ENCODE measurements at regions not wholly inside any gene's neighbourhood (a gene's known extent, or its start where the extent isn't known, plus 50 kb on each side); places are given as distances from the start of the nearest gene placed in this dataset.
"Not testable (repeated sequence)": the region's sequence is repeated elsewhere in the genome, so short reads cannot be mapped to it uniquely, and the experiment has no call there.

DNA sequence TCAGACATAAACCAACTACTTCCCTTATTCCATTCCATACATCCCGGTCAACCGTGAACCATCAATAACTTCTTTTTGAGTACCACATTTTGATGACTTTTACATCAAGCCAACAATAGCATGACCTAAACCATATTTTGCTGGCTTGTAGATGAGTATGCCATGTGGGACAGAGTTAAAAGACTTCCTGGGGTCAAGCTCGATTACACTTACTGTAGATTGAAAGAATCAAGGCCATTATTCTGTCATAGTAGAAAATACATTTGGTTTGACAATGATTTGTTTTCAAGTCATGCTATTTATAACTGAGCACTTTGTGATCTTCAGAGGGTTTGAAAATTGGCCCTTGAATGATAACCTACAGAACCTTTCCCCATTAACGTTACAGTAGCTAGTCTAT lies 1086.9 kb upstream of the PCDH20 start:
- no peak for DNase-seq

DNA sequence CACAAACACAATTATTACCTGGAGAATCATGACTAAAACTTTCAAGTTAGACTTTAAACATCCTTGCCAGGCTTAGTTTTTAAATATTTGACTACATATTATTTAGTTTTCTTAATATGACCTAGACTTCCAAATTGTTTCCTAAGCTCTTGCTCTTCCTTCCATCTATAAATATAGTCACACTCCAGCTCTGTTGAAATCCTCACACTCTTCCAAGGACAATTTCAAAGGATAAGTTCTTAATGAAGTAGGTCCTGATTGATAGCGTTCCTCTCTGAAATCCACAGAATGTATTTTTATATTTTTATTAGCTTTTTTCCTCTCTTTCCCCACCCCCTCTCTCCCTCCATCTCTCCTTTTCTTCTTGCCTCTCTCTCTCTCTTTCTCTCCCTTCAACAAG lies 1074.1 kb upstream of the PCDH20 start:
- DNase-seq: no peak

DNA sequence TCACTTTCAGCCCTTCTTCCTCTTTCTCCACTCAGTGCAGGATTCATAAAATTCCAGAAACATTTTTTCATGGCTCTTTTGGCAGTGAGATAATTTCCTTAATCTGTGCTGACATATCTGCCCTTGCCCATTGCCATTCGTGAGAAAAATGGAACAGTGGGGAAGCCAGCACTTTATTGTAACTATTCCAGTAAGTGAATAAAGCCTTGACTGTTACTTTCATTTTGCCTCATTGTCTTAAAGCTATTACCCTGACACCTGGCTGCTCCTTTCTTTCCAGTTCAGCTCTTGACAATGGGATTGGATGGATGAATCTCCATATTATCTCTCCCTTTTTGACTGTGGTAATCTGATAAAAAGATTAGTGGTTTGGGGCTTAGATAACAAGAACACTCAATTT lies 1068.1 kb upstream of the PCDH20 start:
- DNase-seq: no peak

DNA sequence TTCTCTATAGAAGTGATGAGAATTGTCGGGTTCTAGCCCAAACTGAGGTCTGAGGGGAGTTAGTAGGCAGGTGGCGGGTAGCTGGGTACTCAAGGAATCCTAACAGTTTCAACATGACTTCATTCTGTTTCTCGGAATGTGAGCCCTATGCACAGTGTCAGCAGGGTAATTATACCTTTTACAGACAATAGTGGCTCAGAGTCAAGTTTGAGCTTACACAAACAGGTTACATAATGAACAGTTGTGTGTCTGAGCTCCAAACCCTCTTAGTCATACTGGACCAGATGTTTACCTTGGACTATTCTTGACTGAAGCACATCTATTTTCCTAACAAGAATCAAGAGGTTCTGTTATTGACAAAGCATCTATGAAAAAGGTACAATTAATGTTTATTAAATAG lies 1066.7 kb upstream of the PCDH20 start:
- DNase-seq: no peak

DNA sequence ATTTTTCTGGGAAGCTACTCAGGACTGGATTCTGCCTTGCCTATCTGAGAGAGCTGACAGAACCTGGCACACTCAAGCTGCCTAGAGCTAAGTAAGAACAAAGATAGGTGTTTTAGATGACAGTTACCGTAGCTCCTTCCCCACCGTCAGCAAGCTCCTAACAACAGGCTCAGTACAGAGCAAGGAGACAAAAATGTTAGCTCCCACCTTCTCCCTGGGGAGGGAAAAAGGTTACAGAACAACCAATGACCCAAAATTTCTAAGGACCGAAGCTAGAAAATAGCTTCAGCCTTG lies 1058.2 kb upstream of the PCDH20 start:
- no peak for DNase-seq

DNA sequence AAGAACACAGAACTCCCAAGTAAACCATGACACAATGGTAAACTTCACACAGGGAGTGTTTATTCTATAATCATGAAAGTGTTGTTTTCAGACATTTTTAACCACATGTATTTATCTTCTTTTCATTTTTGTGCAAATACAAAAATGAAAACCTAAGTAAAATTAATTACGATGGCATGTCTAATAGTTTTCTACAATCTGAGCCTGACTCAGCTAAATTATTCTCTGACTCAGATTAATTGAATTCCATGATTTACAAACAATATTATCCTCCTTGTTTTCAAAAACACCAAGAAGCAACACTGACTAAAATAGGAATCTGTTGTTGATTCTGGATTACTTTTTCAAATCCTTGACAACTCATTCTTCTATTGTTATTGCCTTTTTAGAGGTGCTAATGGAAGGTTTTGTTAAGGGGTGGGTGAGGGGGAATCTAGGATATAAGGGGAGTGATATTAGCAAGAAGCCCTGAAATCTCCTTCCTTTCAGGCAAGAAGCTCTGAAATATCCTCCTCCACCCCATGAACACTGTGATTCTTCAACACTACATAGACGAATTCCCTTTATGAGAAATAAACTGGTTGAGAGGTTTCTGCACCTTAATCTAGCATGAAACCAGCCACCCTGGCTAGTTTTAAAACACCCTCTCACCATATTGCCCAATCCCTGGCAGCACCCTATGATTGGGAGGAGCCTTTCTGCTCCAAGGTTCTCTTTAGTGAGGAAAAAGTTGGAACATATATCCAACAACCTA lies 1057.7 kb upstream of the PCDH20 start:
- no peak for DNase-seq

DNA sequence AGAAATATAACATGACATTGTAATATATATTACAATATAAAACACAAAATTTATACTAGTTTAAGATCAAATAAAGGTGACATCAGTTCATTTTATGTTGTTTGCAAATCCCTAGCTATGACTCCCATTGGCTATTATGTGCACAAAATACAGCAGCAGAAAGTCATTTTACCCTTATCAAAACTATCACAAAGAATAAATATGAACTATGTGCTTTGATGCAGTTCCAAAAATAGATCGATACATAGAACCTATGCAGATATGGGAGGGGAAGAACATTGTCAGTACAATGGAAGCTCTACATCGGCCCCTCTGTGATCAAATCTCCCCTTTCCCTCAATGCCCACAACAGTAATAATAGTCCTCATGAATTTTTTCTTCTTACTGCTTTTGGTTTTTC lies 1038.1 kb upstream of the PCDH20 start:
- no peak for DNase-seq

DNA sequence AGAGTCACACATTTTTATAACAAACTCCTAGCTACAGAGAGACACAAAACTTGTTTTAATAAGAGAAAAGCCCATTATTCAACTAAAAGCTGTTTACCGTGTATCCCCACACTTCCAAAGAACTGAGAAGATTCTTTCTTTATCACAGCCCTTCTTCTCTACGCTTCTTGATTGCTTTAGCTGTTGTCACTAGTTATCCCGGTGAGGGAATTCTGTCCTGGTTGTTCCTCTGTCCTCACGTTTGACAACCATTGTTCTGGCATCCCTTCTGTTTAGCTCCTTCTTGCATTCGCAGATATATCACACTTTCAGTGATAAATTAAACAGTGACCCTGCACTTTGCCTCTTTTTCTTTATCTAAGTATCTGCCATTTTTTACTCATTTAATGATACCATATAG lies 1035.1 kb upstream of the PCDH20 start:
- DNase-seq: no peak

DNA sequence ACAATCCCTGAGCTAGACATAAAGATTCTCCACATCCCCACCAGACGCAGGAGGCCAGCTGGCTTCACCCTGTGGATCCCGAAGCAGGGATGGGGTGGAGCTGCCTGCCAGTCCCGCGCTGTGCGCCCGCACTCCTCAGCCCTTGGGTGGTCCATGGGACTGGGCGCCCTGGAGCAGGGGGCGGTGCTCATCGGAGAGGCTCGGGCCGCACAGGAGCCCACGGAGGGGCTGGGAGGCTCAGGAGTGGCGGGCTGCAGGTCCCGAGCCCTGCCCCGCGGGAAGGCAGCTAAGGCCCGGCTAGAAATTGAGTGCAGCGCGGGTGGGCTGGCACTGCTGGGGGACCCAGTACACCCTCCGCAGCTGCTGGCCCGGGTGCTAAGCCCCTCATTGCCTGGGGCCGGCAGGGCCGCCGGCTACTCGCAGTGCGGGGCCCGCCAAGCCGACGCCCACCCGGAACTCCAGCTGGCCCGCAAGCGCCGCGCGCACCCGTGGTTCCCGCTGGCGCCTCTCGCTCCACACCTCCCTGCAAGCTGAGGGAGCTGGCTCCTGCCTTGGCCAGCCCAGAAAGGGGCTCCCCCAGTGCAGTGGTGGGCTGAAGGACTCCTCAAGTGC lies 1032.2 kb upstream of the PCDH20 start:
- DNase-seq: not testable (repeated sequence)

DNA sequence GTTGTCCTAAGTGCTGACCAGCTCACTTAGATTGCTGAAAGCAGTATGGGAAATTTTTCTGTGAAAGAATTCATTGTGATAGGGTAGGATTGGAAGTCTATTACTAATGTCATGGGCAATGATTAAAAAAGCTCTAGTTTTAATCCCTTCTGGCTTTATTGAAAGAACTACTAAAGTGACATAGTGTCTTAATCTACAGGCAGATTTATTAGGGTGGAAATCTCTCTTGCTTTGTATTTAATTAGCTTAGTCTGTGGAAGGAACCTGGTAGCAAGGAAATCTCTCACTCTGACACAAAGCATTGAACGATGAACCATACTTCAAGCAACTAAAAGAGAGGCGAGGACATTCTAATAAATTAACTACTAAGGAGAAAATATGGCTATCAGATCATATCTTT lies 1029.2 kb upstream of the PCDH20 start:
- no peak for DNase-seq

DNA sequence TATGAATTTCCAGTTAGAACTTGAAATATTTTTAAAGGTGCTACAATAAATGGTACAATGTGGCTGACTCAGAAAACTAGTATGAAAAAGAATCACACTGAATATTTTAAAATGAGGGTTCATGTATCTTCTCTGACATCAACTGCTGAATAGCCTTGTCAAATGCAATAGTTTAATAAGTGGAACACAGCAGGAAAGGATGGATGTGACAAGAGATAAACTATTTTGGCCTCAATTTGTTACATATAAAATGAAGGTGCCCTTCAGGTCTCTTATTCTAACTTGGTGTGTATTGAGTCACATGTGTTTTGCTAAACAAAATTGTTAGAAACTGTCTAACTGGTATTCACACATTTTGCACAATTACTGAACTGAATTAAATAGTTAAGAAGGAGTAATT lies 1018.4 kb upstream of the PCDH20 start:
- no peak for DNase-seq

DNA sequence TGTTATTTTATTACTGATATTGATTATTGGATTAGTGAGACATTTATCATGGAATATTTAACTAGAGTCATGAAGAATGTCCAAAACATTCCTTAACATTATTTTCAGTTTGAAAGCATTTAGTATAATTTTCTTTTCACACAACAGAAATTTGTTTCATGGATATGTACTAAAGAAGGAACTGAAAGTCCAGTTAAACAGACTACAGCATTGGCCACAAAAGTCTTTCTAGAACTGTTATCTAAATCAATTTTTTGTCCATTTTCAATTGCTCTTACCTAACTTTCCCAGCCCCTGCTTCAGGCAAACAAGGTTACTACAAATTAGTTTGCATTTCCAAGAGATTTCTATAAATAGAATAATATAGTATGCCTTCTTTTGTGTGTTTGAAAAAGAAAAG lies 1018.0 kb upstream of the PCDH20 start:
- no peak for DNase-seq

DNA sequence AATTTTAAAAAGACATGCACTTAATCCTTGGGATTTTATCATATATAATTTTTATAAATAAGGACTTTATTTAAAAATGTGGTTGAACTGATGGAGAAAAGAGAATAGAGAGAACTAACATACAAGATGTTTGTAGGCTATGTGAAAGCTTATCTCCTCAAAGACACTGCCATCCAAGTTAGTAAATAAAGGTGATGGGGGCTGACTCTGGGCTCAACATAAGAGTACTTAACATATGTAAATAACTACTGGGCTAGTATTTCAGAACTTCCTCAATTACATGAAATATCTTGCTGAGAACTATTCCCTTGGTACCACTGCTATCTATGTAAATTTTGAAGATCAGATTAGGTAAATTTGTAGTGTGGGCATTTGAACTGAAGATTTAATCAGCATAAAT lies 1017.3 kb upstream of the PCDH20 start:
- no peak for DNase-seq

DNA sequence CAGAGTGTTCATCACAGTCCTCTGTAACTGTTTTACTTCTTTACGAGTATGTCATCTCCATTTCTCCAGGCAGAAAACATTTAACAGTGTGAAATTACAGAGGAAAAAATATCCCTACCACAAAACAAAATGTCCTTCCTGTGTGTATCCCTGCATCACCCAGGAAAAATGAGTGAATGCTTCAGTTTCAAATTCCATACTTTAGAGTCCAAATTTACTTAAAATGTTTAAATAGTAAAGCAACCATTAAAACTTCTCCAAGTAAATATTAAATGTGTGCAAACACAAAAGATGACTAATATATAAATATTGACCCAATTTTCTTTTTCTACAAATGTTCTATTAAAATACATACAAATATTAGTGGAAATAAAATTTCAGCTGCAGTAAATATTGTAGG lies 1016.6 kb upstream of the PCDH20 start:
- DNase-seq: no peak

DNA sequence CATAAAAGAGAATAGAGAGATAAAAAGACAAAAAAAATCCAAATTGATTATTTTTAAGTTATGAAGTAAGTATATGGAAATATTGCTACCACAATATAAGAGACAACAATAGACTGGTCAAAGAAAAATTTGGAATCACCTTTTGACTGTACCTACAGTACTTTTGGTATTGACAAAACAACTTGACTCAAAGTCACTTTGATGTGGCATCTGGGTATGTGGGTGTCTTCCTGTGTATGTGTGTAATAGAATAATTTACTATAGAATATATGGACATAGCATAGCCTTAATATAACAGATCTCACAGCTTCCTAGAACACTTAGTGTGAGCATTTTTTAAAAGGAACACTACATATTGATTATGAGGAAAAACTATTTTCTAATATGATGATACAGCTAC lies 1016.2 kb upstream of the PCDH20 start:
- no peak for DNase-seq

DNA sequence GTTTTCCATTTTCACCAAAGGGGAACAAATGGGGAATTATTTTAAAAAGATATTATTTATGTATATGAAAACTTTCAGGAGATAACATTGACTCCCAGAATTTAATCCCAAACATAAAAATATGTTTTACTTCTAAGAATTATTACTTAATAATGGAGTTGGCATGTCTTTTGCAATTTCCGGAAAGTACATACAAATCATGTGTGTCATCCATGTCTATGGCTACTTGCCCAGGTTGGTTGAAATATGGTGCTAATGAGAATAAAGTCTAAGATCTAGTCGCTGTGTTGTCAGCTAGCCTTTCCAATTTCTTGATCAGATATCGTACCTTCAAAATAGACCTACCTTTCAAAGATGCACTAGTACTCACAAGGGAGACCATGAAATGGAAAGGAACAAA lies 1003.2 kb upstream of the PCDH20 start:
- DNase-seq: no peak

DNA sequence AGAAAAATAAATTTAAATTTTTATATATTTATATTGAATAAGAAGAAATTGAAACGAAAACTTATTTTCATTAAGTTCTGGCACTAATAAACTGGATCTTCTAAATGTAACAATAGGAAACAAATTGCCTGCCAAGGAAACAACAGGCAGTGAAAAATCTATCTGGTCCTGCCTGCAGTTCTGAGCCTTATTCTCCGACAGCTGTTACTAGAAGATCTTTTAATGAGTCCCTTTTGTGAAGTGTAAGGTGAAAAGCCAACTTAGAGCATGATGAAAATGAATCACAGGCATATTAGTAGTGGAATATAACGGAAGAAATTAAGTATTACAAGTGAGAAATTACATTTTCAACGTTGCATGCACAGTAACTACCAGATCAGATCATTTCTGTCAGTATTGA lies 1002.7 kb upstream of the PCDH20 start:
- no peak for DNase-seq

DNA sequence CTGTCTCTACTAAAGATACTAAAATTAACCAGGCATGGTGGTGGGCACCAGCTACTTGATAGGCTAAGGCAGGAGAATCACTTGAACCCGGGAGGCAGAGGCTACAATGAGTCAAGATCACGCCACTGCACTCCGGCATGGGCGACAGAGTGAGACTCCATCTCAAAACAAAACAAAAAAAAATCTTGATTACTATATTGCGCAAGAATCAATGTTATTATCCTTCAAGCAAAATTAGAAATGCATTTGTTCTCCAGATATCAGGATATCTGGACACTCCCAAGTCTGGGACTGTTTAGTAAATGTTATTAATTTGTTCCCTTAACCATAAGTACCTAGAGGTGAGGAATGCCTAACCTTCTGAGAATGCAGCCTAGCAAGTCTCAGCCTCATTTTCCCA lies 992.2 kb upstream of the PCDH20 start:
- no peak for DNase-seq

DNA sequence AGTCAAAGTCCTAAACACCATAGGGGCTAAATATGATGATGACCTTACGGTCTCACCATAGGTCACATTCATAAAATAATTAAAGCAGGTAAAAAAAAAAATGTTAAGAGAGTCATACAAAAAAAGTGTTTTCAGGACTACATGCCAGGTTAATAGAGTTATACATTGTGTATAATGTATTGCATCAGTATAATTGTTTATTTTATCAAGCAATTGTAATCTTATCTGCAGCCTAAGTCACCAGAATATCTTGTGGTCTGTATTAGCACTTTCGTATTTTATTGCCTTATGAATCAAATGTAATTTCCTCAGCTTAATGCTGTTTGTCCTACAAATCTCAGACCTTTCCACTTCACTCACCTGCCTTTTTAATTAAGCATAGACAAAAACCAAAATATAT lies 972.9 kb upstream of the PCDH20 start:
- no peak for DNase-seq

DNA sequence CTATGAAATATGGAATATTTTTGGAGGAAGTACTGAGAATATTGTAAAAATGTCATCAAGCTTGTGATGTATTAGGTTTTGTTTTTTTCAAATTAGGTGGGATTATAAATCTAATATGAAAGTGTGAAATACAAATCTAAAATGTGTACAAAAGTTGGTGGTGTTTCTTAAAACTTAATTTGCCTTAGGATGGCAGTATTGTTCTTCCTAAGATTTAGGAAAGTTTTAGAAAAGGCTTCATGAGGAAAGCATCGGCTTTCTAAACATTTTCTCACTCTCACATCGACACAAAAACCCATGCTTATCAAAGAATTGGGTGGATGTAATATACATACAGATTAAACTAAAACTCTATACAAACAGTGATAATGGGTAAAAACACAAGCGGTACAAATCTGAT lies 972.0 kb upstream of the PCDH20 start:
- no peak for DNase-seq

DNA sequence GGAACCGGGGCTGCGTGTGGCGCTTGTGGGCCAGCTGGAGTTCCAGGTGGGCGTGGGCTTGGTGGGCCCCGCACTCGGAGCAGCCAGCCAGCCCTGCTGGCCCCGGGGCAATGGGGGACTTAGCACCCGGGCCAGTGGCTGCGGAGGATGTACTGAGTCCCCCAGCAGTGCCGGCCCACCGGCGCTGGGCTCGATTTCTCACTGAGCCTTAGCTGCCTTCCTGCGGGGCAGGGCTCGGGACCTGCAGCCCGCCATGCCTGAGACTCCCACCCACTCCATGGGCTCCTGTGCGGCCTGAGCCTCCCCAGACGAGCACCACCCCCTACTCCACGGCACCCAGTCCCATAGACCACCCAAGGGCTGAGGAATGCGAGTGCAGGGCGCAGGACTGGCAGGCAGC lies 963.6 kb upstream of the PCDH20 start:
- not testable (repeated sequence) for DNase-seq

DNA sequence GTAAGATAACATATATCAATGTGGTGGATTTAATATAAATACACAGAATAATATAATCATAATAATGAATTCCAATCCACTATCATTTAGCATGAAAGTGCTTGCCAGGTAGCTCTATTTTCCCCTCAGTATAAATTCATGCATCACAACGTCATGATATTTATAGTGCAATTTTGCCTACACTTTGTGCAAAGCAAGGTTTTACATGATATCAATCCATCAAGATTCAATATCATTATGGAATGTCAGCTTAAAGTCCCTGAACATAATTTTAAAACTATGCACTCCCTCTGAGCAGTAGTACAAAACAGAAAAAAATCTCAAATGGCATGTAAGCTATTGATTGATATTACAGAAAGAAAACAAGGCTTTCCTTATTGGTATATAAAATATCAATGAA lies 962.2 kb upstream of the PCDH20 start:
- no peak for DNase-seq

DNA sequence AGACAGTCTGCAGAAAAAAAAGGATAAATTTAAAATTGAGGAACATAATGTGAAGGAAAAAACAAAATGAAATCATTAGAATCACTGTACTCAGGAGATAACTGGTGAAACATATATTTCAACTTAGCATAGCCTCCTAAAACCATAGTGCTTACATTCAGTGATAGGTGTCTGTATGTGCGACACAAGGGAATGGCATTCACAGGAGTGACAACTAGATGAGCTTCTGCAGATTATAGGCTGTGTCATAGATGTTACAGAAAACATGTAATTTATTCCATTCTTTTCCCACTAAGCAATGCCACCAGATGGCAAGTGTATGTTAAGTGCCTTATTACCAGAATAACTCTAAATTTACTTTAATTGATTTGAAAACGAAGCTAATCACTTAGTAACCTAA lies 960.0 kb upstream of the PCDH20 start:
- no peak for DNase-seq

DNA sequence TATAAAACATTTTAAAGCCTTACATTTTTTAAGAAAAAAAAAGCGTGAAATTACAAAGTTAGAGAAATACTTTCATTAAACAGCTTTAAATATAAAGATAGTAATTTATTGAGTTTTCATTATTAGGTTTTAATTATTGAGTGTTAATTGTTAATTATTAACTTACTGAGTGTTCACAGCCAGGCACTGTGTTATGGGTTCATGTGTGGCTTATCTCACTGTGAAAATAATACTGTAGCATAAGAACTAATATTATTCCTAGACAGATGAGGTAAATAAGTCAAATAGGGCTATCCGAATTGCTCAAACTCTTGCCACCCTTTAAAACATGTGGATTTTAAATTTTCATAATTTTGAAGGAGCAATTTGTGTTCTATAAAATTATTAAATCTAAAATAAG lies 956.1 kb upstream of the PCDH20 start:
- no peak for DNase-seq

Measured in nucleus accumbens (tissue), 56 donors.